Neural progenitor cell (in vitro differentiated cells): ENCODE measurements at regions not wholly inside any gene's neighbourhood (a gene's known extent, or its start where the extent isn't known, plus 50 kb on each side); places are given as distances from the start of the nearest gene placed in this dataset.

Experiments
- DNase-seq: peaks from one replicate; pipeline ENCODE4 v3.0.0-alpha.2; 2016; ENCODE audit warnings: low spot score
- H2AFZ ChIP-seq: fragments of 200-600 bp; sonication (generic); replicated peaks from 2 replicates; pipeline ENCODE4 v1.6.1; 2016; ENCODE audit warnings: antibody characterized with exemption
- H3F3A ChIP-seq: fragments of 200-600 bp; sonication (generic); 2 replicates; pipeline ENCODE4 v1.6.1; 2016; ENCODE audit warnings: antibody characterized with exemption, low read depth
- H3K27ac ChIP-seq: fragments of 200-600 bp; sonication (generic); 2 replicates; pipeline ENCODE4 v1.5.1; 2016; ENCODE audit warnings: mild to moderate bottlenecking
- H3K27me3 ChIP-seq: fragments of 200-600 bp; sonication (generic); 2 replicates; pipeline ENCODE4 v1.6.1; 2016; ENCODE audit warnings: mild to moderate bottlenecking, moderate library complexity
- H3K36me3 ChIP-seq: fragments of 200-600 bp; sonication (generic); 2 replicates; pipeline ENCODE4 v1.5.1; 2016
- H3K4me1 ChIP-seq: fragments of 200-600 bp; sonication (generic); 2 replicates; pipeline ENCODE4 v1.6.1; 2016; ENCODE audit warnings: mixed run types
- H3K4me2 ChIP-seq: fragments of 200-600 bp; sonication (generic); 2 replicates; pipeline ENCODE4 v1.6.1; 2016
- H3K4me3 ChIP-seq: fragments of 200-600 bp; sonication (generic); 2 replicates; pipeline ENCODE4 v1.5.1; 2016
- H3K79me2 ChIP-seq: fragments of 200-600 bp; sonication (generic); 2 replicates; pipeline ENCODE4 v1.6.1; 2016; ENCODE audit warnings: low read depth
- H3K9ac ChIP-seq: fragments of 200-600 bp; sonication (generic); 2 replicates; pipeline ENCODE4 v1.6.1; 2016
- H3K9me3 ChIP-seq: fragments of 200-600 bp; sonication (generic); 2 replicates; pipeline ENCODE4 v1.5.1; 2016; ENCODE audit warnings: low read depth
- H4K20me1 ChIP-seq: fragments of 200-600 bp; sonication (generic); 2 replicates; pipeline ENCODE4 v1.6.1; 2016; ENCODE audit warnings: low read depth
- H3K27ac Mint-ChIP-seq: 3 replicates; pipeline ENCODE4 v1.8.0; 2021; ENCODE audit warnings: mixed read lengths
- H3K27me3 Mint-ChIP-seq: 2 replicates; pipeline ENCODE4 v1.8.0; 2022; ENCODE audit warnings: low read depth, mild to moderate bottlenecking, inconsistent platforms, moderate library complexity, mixed read lengths; ENCODE audit not compliant: insufficient read depth
- H3K36me3 Mint-ChIP-seq: 3 replicates; pipeline ENCODE4 v1.8.0; 2021; ENCODE audit warnings: mixed read lengths
- H3K4me1 Mint-ChIP-seq: 3 replicates; pipeline ENCODE4 v1.8.0; 2021; ENCODE audit warnings: mixed read lengths
- H3K4me3 Mint-ChIP-seq: 3 replicates; pipeline ENCODE4 v1.8.0; 2021; ENCODE audit warnings: mild to moderate bottlenecking, moderate library complexity, mixed read lengths
- H3K9me3 Mint-ChIP-seq: 3 replicates; pipeline ENCODE4 v1.8.0; 2020; ENCODE audit warnings: mixed read lengths
- CTCF ChIP-seq: fragments of 200-600 bp; sonication (generic); IDR thresholded peaks from 2 replicates; pipeline ENCODE4 v1.5.1; 2017; ENCODE audit warnings: antibody characterized with exemption, mild to moderate bottlenecking
- EZH2 ChIP-seq: fragments of 200-600 bp; sonication (generic); IDR thresholded peaks from 2 replicates; pipeline ENCODE4 v1.6.1; 2017; ENCODE audit warnings: antibody characterized with exemption, mild to moderate bottlenecking, moderate library complexity
- EZH2phosphoT487 ChIP-seq: fragments of 200-600 bp; sonication (generic); IDR thresholded peaks from 2 replicates; pipeline ENCODE4 v1.6.1; 2017; ENCODE audit warnings: antibody characterized with exemption

GRCh38 chr10:60565492-60565891 lies 175.8 kb upstream of the ANK3 start:
- no peaks in the 10 kb centered on the region for H3K9me3 ChIP-seq
- TF ChIP-seq EZH2phosphoT487 (no peak), EZH2 (no peak), CTCF (no peak)
- Mint-ChIP-seq H3K27ac (no peak overlapping the region), H3K9me3 (peaks cover 20% of the 10 kb centered on the region), H3K4me3 (no peak overlapping the region), H3K36me3 (peaks cover 3% of the 10 kb centered on the region), H3K4me1 (peaks cover 5% of the 10 kb centered on the region), H3K27me3 (no peaks in the 10 kb centered on the region)
- no peaks in the 10 kb centered on the region for H3K27me3 ChIP-seq
- no peak overlapping the region for H3K4me2 ChIP-seq
- no peak overlapping the region for H3K9ac ChIP-seq
- H3F3A ChIP-seq, result no peaks in the 10 kb centered on the region
- H3K4me3 ChIP-seq, result no peak overlapping the region
- no peak overlapping the region for H3K27ac ChIP-seq
- H4K20me1 ChIP-seq, result no peaks in the 10 kb centered on the region
- H2AFZ ChIP-seq, result no peak overlapping the region
- DNase-seq, result no peak
- no peaks in the 10 kb centered on the region for H3K4me1 ChIP-seq
- no peaks in the 10 kb centered on the region for H3K36me3 ChIP-seq
- no peaks in the 10 kb centered on the region for H3K79me2 ChIP-seq

- H3K27me3 ChIP-seq, result no peaks in the 10 kb centered on the region
- no peak overlapping the region for H3K4me2 ChIP-seq
- Mint-ChIP-seq H3K4me3 (no peak overlapping the region), H3K27me3 (no peaks in the 10 kb centered on the region), H3K9me3 (peaks cover 20% of the 10 kb centered on the region), H3K4me1 (no peaks in the 10 kb centered on the region), H3K36me3 (peaks cover 3% of the 10 kb centered on the region), H3K27ac (no peak overlapping the region)
- H3K4me1 ChIP-seq, result no peaks in the 10 kb centered on the region
- no peaks in the 10 kb centered on the region for H3F3A ChIP-seq
- no peak overlapping the region for H3K9ac ChIP-seq
- no peak overlapping the region for H2AFZ ChIP-seq
- TF ChIP-seq EZH2 (no peak), CTCF (no peak), EZH2phosphoT487 (no peak)
- no peaks in the 10 kb centered on the region for H3K36me3 ChIP-seq
- no peaks in the 10 kb centered on the region for H4K20me1 ChIP-seq
- no peak overlapping the region for H3K27ac ChIP-seq
- no peaks in the 10 kb centered on the region for H3K9me3 ChIP-seq
- DNase-seq, result no peak
- H3K4me3 ChIP-seq, result no peak overlapping the region
- no peaks in the 10 kb centered on the region for H3K79me2 ChIP-seq
Observed at GRCh38 chr10:60564475-60564874, 174.8 kb upstream of the ANK3 start.

- no peak overlapping the region for H3K27ac ChIP-seq
- H3K27ac Mint-ChIP-seq, result no peak overlapping the region
- no peaks in the 10 kb centered on the region for H3K27me3 Mint-ChIP-seq
- no peaks in the 10 kb centered on the region for H3K79me2 ChIP-seq
- TF ChIP-seq EZH2, result no peak
- H3K9me3 ChIP-seq, result no peaks in the 10 kb centered on the region
- no peak overlapping the region for H3K9ac ChIP-seq
- H3K36me3 ChIP-seq, result no peaks in the 10 kb centered on the region
- H3K36me3 Mint-ChIP-seq, result peaks cover 2% of the 10 kb centered on the region
- H3K4me2 ChIP-seq, result no peak overlapping the region
- no peak overlapping the region for H3K4me3 Mint-ChIP-seq
- H3K4me1 Mint-ChIP-seq, result no peaks in the 10 kb centered on the region
- H4K20me1 ChIP-seq, result no peaks in the 10 kb centered on the region
- H3K27me3 ChIP-seq, result no peaks in the 10 kb centered on the region
- peaks cover 9% of the 10 kb centered on the region for H3K9me3 Mint-ChIP-seq
- no peaks in the 10 kb centered on the region for H3F3A ChIP-seq
- no peak overlapping the region for H2AFZ ChIP-seq
- H3K4me1 ChIP-seq, result no peaks in the 10 kb centered on the region
- DNase-seq, result no peak
- H3K4me3 ChIP-seq, result no peak overlapping the region
Observed at GRCh38 chr10:60560451-60560850, 170.8 kb upstream of the ANK3 start.

- no peaks in the 10 kb centered on the region for H3K4me1 Mint-ChIP-seq
- no peak overlapping the region for H3K4me3 Mint-ChIP-seq
- H2AFZ ChIP-seq, result no peak overlapping the region
- H3K27ac Mint-ChIP-seq, result no peak overlapping the region
- no peaks in the 10 kb centered on the region for H3K9me3 Mint-ChIP-seq
- no peaks in the 10 kb centered on the region for H3F3A ChIP-seq
- no peak overlapping the region for H3K27ac ChIP-seq
- no peak for TF ChIP-seq EZH2
- no peak for TF ChIP-seq EZH2phosphoT487
- no peak for TF ChIP-seq CTCF
- no peak for DNase-seq
- H3K4me1 ChIP-seq, result no peaks in the 10 kb centered on the region
- H3K79me2 ChIP-seq, result no peaks in the 10 kb centered on the region
- H3K27me3 ChIP-seq, result no peaks in the 10 kb centered on the region
- no peaks in the 10 kb centered on the region for H3K27me3 Mint-ChIP-seq
- no peak overlapping the region for H3K4me2 ChIP-seq
- H3K36me3 Mint-ChIP-seq, result peaks cover 2% of the 10 kb centered on the region
- no peak overlapping the region for H3K4me3 ChIP-seq
- H4K20me1 ChIP-seq, result no peaks in the 10 kb centered on the region
- no peaks in the 10 kb centered on the region for H3K36me3 ChIP-seq
- H3K9ac ChIP-seq, result no peak overlapping the region
- H3K9me3 ChIP-seq, result no peaks in the 10 kb centered on the region
Observed at GRCh38 chr10:60555700-60556099, 166.0 kb upstream of the ANK3 start.
